Neuronal stem cell (in vitro differentiated cells): ENCODE measurements at regions not wholly inside any gene's neighbourhood (a gene's known extent, or its start where the extent isn't known, plus 50 kb on each side); places are given as distances from the start of the nearest gene placed in this dataset.
"Not testable (repeated sequence)": the region's sequence is repeated elsewhere in the genome, so short reads cannot be mapped to it uniquely, and the experiment has no call there.

Experiments used
- DNase-seq: peaks from one replicate; pipeline ENCODE4 v3.0.0-alpha.2; 2013; ENCODE audit warnings: low spot score
- H2AFZ ChIP-seq: one replicate; pipeline ENCODE4 v1.6.1; 2013; ENCODE audit warnings: mild to moderate bottlenecking, low read length, inconsistent platforms
- H2AK5ac ChIP-seq: 2 replicates; pipeline ENCODE4 v1.6.1; 2013; ENCODE audit warnings: low read depth, mild to moderate bottlenecking, inconsistent platforms, low read length, moderate library complexity, mixed read lengths
- H2BK120ac ChIP-seq: 2 replicates; pipeline ENCODE4 v1.6.1; 2013; ENCODE audit warnings: low read depth, mild to moderate bottlenecking, inconsistent platforms, low read length, moderate library complexity, mixed read lengths
- H2BK12ac ChIP-seq: one replicate; pipeline ENCODE4 v1.6.1; 2013; ENCODE audit warnings: low read length, inconsistent platforms
- H2BK15ac ChIP-seq: 2 replicates; pipeline ENCODE4 v1.6.1; 2013; ENCODE audit warnings: mild to moderate bottlenecking, low read length, inconsistent platforms, mixed read lengths
- H2BK5ac ChIP-seq: one replicate; pipeline ENCODE4 v1.6.1; 2013; ENCODE audit warnings: inconsistent platforms, mild to moderate bottlenecking, low read length, moderate library complexity
- H3K14ac ChIP-seq: one replicate; pipeline ENCODE4 v1.6.1; 2013; ENCODE audit warnings: low read length, inconsistent platforms
- H3K18ac ChIP-seq: 2 replicates; pipeline ENCODE4 v1.6.1; 2013; ENCODE audit warnings: low read length, inconsistent platforms
- H3K23ac ChIP-seq: 2 replicates; pipeline ENCODE4 v1.6.1; 2013; ENCODE audit warnings: low read depth, mild to moderate bottlenecking, mixed read lengths, low read length, inconsistent platforms; ENCODE audit not compliant: poor library complexity
- H3K27ac ChIP-seq: replicated peaks from 3 replicates; pipeline ENCODE4 v1.5.1; 2013; ENCODE audit warnings: low read length, inconsistent platforms
- H3K27me3 ChIP-seq, 3 experiments: 2 replicates each; pipeline ENCODE4 v1.6.1; 2013; ENCODE audit warnings: low read length in 3 of 3, mild to moderate bottlenecking in 2 of 3, inconsistent platforms in 1 of 3, low read depth in 1 of 3, mixed read lengths in 1 of 3, moderate library complexity in 1 of 3; ENCODE audit not compliant: control insufficient read depth in 3 of 3, insufficient read depth in 3 of 3
- H3K36me3 ChIP-seq, 2 donors: replicated peaks in 1 of 2; 2 replicates each; pipeline ENCODE4 v1.6.1; 2013; ENCODE audit warnings: low read length in 2 of 2; ENCODE audit not compliant: control insufficient read depth in 2 of 2, insufficient read depth in 2 of 2
- H3K4ac ChIP-seq: 2 replicates; pipeline ENCODE4 v1.6.1; 2013; ENCODE audit warnings: inconsistent platforms, mild to moderate bottlenecking, low read length, moderate library complexity
- H3K4me1 ChIP-seq, 2 donors: 1 replicate in 1 of 2; 2 replicates in 1 of 2; pipeline ENCODE4 v1.6.1; 2013; ENCODE audit warnings: low read length in 2 of 2, low read depth in 1 of 2; ENCODE audit not compliant: control insufficient read depth in 2 of 2, insufficient read depth in 1 of 2
- H3K4me2 ChIP-seq: one replicate; pipeline ENCODE4 v1.6.1; 2013; ENCODE audit warnings: mild to moderate bottlenecking, low read length, inconsistent platforms; ENCODE audit not compliant: insufficient read depth, poor library complexity, severe bottlenecking
- H3K4me3 ChIP-seq, 2 donors: 2 replicates each; pipeline ENCODE4 v1.5.1; 2013; ENCODE audit warnings: low read length in 2 of 2, mild to moderate bottlenecking in 2 of 2, inconsistent platforms in 1 of 2, moderate library complexity in 1 of 2
- H3K79me1 ChIP-seq: one replicate; pipeline ENCODE4 v1.6.1; 2013; ENCODE audit warnings: low read depth, mild to moderate bottlenecking, inconsistent platforms, low read length, moderate library complexity
- H3K9ac ChIP-seq: one replicate; pipeline ENCODE4 v1.6.1; 2013; ENCODE audit warnings: mild to moderate bottlenecking, low read depth, low read length, inconsistent platforms; ENCODE audit not compliant: poor library complexity
- H3K9me3 ChIP-seq, 2 donors: replicated peaks in 1 of 2; 2 replicates each; pipeline versions ENCODE3 to v1.6.1; 2013; ENCODE audit warnings: low read length in 2 of 2, mild to moderate bottlenecking in 2 of 2, inconsistent platforms in 1 of 2, low read depth in 1 of 2, mixed read lengths in 1 of 2, moderate library complexity in 1 of 2; ENCODE audit not compliant: control insufficient read depth in 2 of 2, insufficient read depth in 1 of 2
- H4K8ac ChIP-seq: one replicate; pipeline ENCODE4 v1.6.1; 2013; ENCODE audit warnings: low read depth, mild to moderate bottlenecking, inconsistent platforms, low read length, moderate library complexity
- H4K91ac ChIP-seq: one replicate; pipeline ENCODE4 v1.6.1; 2013; ENCODE audit warnings: low read length, low read depth, mild to moderate bottlenecking, inconsistent platforms; ENCODE audit not compliant: poor library complexity
- WGBS, 2 donors: extraction: QIAGEN DNeasy Blood & Tissue Kit; methylation state at CpG; one replicate each; pipeline ENCODE4 v1.1.7; 2013; ENCODE audit warnings: missing lambda C conversion rate in 2 of 2, mixed read lengths in 1 of 2; ENCODE audit not compliant: insufficient read length in 2 of 2, insufficient replicate concordance in 1 of 2; ENCODE audit errors: extremely low coverage in 2 of 2; 5-methylcytosine and 5-hydroxymethylcytosine counted together

DNA sequence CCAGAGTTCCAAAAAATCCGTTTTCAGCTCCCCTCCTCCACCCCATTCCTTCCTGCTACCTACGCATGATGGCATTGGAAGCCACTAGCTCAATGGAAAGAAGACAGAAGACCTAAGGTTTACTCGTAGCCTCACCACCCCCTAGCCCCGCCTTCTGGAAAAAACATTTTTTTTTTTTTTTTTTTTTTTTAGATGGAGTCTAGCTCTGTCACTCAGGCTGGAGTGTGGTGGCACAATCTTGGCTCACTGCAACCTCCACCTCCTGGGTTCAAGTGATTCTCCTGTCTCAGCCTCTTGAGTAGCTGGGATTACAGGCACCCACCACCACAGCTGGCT, 57.2 kb upstream of the APCDD1L start:
- H3K4me2 ChIP-seq, H2AFZ ChIP-seq, H2AK5ac ChIP-seq, H3K4me1 ChIP-seq, H3K79me1 ChIP-seq, H4K91ac ChIP-seq, H3K36me3 ChIP-seq, H3K9ac ChIP-seq, H3K9me3 ChIP-seq, H4K8ac ChIP-seq, H3K23ac ChIP-seq, H3K4ac ChIP-seq, H3K18ac ChIP-seq, H2BK12ac ChIP-seq, H3K4me3 ChIP-seq, H2BK120ac ChIP-seq, H3K14ac ChIP-seq, DNase-seq, H2BK15ac ChIP-seq, H3K27ac ChIP-seq, H2BK5ac ChIP-seq: not testable (repeated sequence)
- no CpG with 5 or more reads among the region's 4 CpGs for WGBS, 2 donors
- H3K27me3 ChIP-seq, result peaks cover 0 to 17% (median 0%) of the 10 kb centered on the region in 3 experiments

DNA sequence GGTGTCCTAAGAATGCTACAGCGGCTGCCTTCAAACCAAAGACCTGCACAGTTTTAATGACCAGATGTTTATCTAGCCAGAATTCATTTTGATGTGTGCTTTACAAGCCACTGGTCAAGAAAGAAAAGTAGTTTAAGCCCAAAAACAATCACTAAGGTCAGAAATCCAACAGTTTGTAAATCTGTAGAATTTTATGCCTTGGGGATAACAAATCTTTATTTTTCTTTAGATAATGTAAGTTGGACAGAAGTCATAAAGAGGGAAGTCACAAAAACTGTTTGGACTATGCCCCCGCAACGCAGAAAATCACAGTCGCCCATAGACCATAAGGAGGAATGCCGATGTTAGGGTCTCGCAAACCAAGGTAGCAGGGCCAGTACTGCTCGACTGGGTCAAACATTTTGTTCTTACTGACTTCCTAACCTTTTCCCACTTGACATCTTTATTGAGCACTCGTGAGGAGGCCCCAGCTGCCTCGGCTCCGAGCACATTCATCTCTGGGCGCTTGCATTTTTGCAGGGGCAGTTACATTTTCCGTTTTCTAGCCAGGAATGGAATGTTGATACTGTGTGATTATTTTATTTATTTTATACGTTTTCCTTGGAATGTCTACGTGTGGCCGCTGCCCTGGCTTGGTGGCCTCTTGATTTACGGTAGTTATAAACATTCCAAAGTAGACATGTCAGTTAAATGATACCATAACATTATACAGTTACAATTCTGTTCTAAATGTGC, 56.7 kb upstream of the APCDD1L start:
- Histone ChIP-seq H3K79me1 (no peaks in the 10 kb centered on the region), H4K8ac (no peak overlapping the region), H3K27ac (no peak overlapping the region), H3K9me3 (no peaks in the 10 kb centered on the region), H2AK5ac (no peak overlapping the region), H3K4me1 (no peaks in the 10 kb centered on the region), H3K9ac (no peak overlapping the region), H2BK5ac (no peak overlapping the region), H3K4me3 (no peak overlapping the region), H2BK12ac (no peak overlapping the region), H2AFZ (no peak overlapping the region), H4K91ac (no peak overlapping the region), H3K23ac (no peak overlapping the region), H3K14ac (no peak overlapping the region), H3K27me3 (peaks cover 0 to 14% (median 0%) of the 10 kb centered on the region in 3 experiments), H2BK15ac (no peak overlapping the region), H3K4me2 (no peak overlapping the region), H3K4ac (no peak overlapping the region), H3K18ac (no peak overlapping the region), H2BK120ac (no peak overlapping the region), H3K36me3 (no peaks in the 10 kb centered on the region)
- WGBS, 2 donors, result no CpG with 5 or more reads among the region's 16 CpGs
- DNase-seq, result no peak

DNA sequence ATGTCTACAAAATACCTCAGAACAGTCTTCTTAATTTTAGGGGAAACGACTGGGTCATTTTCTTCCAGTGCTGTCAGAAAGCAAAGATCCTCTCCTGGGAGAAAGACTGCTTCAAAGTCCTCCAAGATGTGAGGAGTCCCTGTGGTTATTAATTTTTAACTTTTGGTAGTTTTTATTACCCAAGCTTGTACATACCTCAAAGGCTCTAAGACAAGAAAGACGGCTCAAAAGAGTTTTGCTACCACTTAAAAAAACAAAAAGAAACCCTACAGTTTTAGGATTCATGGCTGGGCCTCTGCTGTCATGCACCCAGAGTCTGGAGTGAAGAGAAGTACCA, 56.1 kb upstream of the APCDD1L start:
- no peak overlapping the region for H2BK12ac ChIP-seq
- peaks cover 0 to 10% (median 0%) of the 10 kb centered on the region in 3 experiments for H3K27me3 ChIP-seq
- H3K9ac ChIP-seq, result no peak overlapping the region
- no peak overlapping the region for H3K18ac ChIP-seq
- H4K8ac ChIP-seq, result no peak overlapping the region
- H3K79me1 ChIP-seq, result no peaks in the 10 kb centered on the region
- no peak overlapping the region for H2BK120ac ChIP-seq
- no peaks in the 10 kb centered on the region for H3K9me3 ChIP-seq
- no peak overlapping the region for H2AK5ac ChIP-seq
- no peak overlapping the region for H2BK5ac ChIP-seq
- H3K4me1 ChIP-seq, result no peaks in the 10 kb centered on the region
- no peak for DNase-seq
- no peaks in the 10 kb centered on the region for H3K36me3 ChIP-seq
- H3K4me2 ChIP-seq, result no peak overlapping the region
- no peak overlapping the region for H3K4me3 ChIP-seq
- no peak overlapping the region for H3K23ac ChIP-seq
- no peak overlapping the region for H3K14ac ChIP-seq
- no peak overlapping the region for H3K27ac ChIP-seq
- H2BK15ac ChIP-seq, result no peak overlapping the region
- no peak overlapping the region for H4K91ac ChIP-seq
- H2AFZ ChIP-seq, result no peak overlapping the region
- H3K4ac ChIP-seq, result no peak overlapping the region
- no CpG with 5 or more reads among the region's 2 CpGs for WGBS, 2 donors

DNA sequence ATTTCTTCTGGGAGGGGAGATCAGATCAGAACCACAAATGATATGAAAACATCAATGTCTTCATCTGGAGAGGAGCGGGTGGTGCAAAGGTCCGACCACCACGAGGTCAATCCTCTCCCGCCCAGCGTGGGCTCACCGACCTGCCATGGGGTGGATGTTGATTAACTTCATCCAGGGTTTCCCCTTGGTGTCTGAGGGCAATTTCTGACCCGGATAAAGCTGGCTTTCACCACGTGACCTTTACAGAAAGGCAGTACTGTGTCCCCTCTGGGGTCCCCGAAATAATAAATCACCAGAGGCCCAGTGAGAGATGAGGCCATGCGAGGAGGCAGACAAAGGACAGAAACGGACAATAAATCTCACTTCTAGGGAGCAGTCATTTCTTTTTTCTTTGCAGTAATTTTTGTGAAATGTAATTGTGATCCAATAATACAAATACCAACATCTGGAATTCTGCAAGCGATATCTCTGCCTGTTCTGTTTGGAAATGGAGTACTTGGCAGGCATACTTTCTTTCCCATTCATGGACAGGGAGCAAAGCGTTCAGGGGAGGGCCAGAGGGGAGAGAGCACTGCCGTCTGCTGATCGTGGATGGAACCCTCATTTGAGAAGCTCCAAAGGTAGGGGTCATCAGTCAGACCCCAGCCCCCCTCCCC, 55.1 kb upstream of the APCDD1L start:
- H3K36me3 ChIP-seq, result no peaks in the 10 kb centered on the region
- H2AFZ ChIP-seq, result no peak overlapping the region
- no peaks in the 10 kb centered on the region for H3K79me1 ChIP-seq
- no peak overlapping the region for H3K9ac ChIP-seq
- H2AK5ac ChIP-seq, result no peak overlapping the region
- WGBS, 2 donors, result no CpG with 5 or more reads among the region's 15 CpGs
- H2BK12ac ChIP-seq, result no peak overlapping the region
- H3K4ac ChIP-seq, result no peak overlapping the region
- no peak overlapping the region for H3K14ac ChIP-seq
- H4K8ac ChIP-seq, result no peak overlapping the region
- H3K27me3 ChIP-seq, result peaks cover 0 to 6% (median 0%) of the 10 kb centered on the region in 3 experiments
- H3K4me2 ChIP-seq, result no peak overlapping the region
- no peaks in the 10 kb centered on the region for H3K9me3 ChIP-seq
- H2BK120ac ChIP-seq, result no peak overlapping the region
- DNase-seq, result no peak
- no peak overlapping the region for H2BK5ac ChIP-seq
- no peak overlapping the region for H3K4me3 ChIP-seq
- H3K23ac ChIP-seq, result no peak overlapping the region
- H4K91ac ChIP-seq, result no peak overlapping the region
- H3K27ac ChIP-seq, result no peak overlapping the region
- no peaks in the 10 kb centered on the region for H3K4me1 ChIP-seq
- no peak overlapping the region for H2BK15ac ChIP-seq
- no peak overlapping the region for H3K18ac ChIP-seq
